HEK293 (cell line): ENCODE measurements at regions not wholly inside any gene's neighbourhood (a gene's known extent, or its start where the extent isn't known, plus 50 kb on each side); places are given as distances from the start of the nearest gene placed in this dataset.

ENCODE experiments used
- SP2 ChIP-seq: fragments of 450-650 bp; formaldehyde crosslinking; IDR thresholded peaks from 2 replicates; pipeline ENCODE4 v1.5.1; 2016; ENCODE audit warnings: missing biosample characterization, missing genetic modification characterization
- TCF7L2 ChIP-seq: IDR thresholded peaks from 2 replicates; pipeline ENCODE4 v1.6.1; 2011; ENCODE audit warnings: low read depth, mild to moderate bottlenecking, inconsistent platforms, low read length, moderate library complexity, borderline replicate concordance
- ZFHX2 ChIP-seq: fragments of 450-650 bp; formaldehyde crosslinking; conservative IDR thresholded peaks from 2 replicates; pipeline ENCODE4 v1.5.1; 2016; ENCODE audit warnings: missing biosample characterization, missing genetic modification characterization
- ZFP37 ChIP-seq: fragments of 450-650 bp; formaldehyde crosslinking; IDR thresholded peaks from 2 replicates; pipeline ENCODE4 v1.5.1; 2016; ENCODE audit warnings: missing biosample characterization, missing genetic modification characterization
- ZNF239 ChIP-seq: fragments of 450-650 bp; formaldehyde crosslinking; IDR thresholded peaks from 2 replicates; pipeline ENCODE4 v1.5.1; 2016; ENCODE audit warnings: missing biosample characterization, missing genetic modification characterization
- ZNF292 ChIP-seq: fragments of 450-650 bp; formaldehyde crosslinking; IDR thresholded peaks from 2 replicates; pipeline ENCODE4 v1.5.1; 2016; ENCODE audit warnings: low read depth, missing biosample characterization, missing genetic modification characterization, borderline replicate concordance
- ZNF302 ChIP-seq: fragments of 450-650 bp; formaldehyde crosslinking; IDR thresholded peaks from 2 replicates; pipeline ENCODE4 v1.5.1; 2016; ENCODE audit warnings: missing biosample characterization, missing genetic modification characterization, low read depth
- ZNF341 ChIP-seq: fragments of 450-650 bp; formaldehyde crosslinking; IDR thresholded peaks from 2 replicates; pipeline ENCODE4; 2016; ENCODE audit warnings: low read depth, missing biosample characterization, missing genetic modification characterization
- ZNF354C ChIP-seq: fragments of 450-650 bp; formaldehyde crosslinking; IDR thresholded peaks from 2 replicates; pipeline ENCODE4 v1.5.1; 2016; ENCODE audit warnings: missing biosample characterization, missing genetic modification characterization, low read depth, borderline replicate concordance
- ZNF510 ChIP-seq: fragments of 450-650 bp; formaldehyde crosslinking; IDR thresholded peaks from 2 replicates; pipeline ENCODE4 v1.5.1; 2018; ENCODE audit warnings: mild to moderate bottlenecking, missing genetic modification characterization, missing biosample characterization; ENCODE audit not compliant: insufficient replicate concordance
- ZNF549 ChIP-seq: fragments of 450-650 bp; IDR thresholded peaks from 2 replicates; pipeline ENCODE4 v1.5.1; 2018; ENCODE audit warnings: missing biosample characterization, missing genetic modification characterization, mild to moderate bottlenecking, inconsistent platforms, moderate library complexity
- TF ChIP-seq, protein P1 (sequence below): fragments of 450-650 bp; formaldehyde crosslinking; IDR thresholded peaks from 2 replicates; pipeline ENCODE4 v1.5.1; 2016; ENCODE audit warnings: missing biosample characterization, missing genetic modification characterization
- TF ChIP-seq, protein P2 (sequence below): fragments of 450-650 bp; formaldehyde crosslinking; IDR thresholded peaks from 2 replicates; pipeline ENCODE4 v1.5.1; 2016; ENCODE audit warnings: missing biosample characterization, missing genetic modification characterization
- TF ChIP-seq, protein P3 (sequence below): fragments of 450-650 bp; formaldehyde crosslinking; IDR thresholded peaks from 2 replicates; pipeline ENCODE4 v1.5.1; 2017; ENCODE audit warnings: missing biosample characterization, mild to moderate bottlenecking, missing genetic modification characterization, moderate library complexity

DNA sequence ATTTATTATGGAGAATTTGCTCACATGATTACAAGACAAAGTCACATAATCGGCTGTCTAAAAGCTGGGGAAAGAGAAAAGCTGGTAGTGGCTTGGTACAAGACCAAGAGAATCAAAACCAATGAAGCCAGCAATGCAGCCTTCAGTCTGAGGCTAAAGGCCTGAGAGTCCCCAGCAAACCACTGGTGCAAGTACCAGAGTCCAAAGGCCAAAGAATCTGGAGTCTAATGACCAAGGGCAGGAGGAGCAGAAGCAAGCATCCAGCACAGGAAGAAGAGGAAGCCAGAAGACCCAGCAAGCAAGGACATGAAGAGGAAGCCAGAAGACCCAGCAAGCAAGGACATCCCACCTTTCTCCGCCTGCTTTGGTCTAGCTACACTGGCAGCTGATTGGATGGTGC is 250.6 kb upstream of the SALL1 start:
- TF ChIP-seq TCF7L2 (no peak), ZFP37 (tag by site-specific recombination) (no peak), ZNF292 (no peak), ZNF549 (tag by site-specific recombination) (no peak), ZNF239 (tag by site-specific recombination) (no peak), SP2 (tag by site-specific recombination) (no peak), ZFHX2 (tag by site-specific recombination) (no peak), ZNF302 (tag by site-specific recombination) (no peak), ZNF510 (no peak), ZNF341 (no peak), ZNF354C (tag by site-specific recombination) (no peak)
- TF ChIP-seq, protein P1, sequence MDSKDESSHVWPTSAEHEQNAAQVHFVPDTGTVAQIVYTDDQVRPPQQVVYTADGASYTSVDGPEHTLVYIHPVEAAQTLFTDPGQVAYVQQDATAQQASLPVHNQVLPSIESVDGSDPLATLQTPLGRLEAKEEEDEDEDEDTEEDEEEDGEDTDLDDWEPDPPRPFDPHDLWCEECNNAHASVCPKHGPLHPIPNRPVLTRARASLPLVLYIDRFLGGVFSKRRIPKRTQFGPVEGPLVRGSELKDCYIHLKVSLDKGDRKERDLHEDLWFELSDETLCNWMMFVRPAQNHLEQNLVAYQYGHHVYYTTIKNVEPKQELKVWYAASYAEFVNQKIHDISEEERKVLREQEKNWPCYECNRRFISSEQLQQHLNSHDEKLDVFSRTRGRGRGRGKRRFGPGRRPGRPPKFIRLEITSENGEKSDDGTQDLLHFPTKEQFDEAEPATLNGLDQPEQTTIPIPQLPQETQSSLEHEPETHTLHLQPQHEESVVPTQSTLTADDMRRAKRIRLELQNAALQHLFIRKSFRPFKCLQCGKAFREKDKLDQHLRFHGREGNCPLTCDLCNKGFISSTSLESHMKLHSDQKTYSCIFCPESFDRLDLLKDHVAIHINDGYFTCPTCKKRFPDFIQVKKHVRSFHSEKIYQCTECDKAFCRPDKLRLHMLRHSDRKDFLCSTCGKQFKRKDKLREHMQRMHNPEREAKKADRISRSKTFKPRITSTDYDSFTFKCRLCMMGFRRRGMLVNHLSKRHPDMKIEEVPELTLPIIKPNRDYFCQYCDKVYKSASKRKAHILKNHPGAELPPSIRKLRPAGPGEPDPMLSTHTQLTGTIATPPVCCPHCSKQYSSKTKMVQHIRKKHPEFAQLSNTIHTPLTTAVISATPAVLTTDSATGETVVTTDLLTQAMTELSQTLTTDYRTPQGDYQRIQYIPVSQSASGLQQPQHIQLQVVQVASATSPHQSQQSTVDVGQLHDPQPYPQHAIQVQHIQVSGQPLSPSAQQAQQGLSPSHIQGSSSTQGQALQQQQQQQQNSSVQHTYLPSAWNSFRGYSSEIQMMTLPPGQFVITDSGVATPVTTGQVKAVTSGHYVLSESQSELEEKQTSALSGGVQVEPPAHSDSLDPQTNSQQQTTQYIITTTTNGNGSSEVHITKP (tag by site-specific recombination) = no peak
- TF ChIP-seq, protein P2, sequence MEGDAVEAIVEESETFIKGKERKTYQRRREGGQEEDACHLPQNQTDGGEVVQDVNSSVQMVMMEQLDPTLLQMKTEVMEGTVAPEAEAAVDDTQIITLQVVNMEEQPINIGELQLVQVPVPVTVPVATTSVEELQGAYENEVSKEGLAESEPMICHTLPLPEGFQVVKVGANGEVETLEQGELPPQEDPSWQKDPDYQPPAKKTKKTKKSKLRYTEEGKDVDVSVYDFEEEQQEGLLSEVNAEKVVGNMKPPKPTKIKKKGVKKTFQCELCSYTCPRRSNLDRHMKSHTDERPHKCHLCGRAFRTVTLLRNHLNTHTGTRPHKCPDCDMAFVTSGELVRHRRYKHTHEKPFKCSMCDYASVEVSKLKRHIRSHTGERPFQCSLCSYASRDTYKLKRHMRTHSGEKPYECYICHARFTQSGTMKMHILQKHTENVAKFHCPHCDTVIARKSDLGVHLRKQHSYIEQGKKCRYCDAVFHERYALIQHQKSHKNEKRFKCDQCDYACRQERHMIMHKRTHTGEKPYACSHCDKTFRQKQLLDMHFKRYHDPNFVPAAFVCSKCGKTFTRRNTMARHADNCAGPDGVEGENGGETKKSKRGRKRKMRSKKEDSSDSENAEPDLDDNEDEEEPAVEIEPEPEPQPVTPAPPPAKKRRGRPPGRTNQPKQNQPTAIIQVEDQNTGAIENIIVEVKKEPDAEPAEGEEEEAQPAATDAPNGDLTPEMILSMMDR (tag by site-specific recombination) = no peak
- TF ChIP-seq, protein P3, sequence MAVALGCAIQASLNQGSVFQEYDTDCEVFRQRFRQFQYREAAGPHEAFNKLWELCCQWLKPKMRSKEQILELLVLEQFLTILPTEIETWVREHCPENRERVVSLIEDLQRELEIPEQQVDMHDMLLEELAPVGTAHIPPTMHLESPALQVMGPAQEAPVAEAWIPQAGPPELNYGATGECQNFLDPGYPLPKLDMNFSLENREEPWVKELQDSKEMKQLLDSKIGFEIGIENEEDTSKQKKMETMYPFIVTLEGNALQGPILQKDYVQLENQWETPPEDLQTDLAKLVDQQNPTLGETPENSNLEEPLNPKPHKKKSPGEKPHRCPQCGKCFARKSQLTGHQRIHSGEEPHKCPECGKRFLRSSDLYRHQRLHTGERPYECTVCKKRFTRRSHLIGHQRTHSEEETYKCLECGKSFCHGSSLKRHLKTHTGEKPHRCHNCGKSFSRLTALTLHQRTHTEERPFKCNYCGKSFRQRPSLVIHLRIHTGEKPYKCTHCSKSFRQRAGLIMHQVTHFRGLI = no peak
